ENCODE measurements at regions not wholly inside any gene's neighbourhood (a gene's known extent, or its start where the extent isn't known, plus 50 kb on each side); places are given as distances from the start of the nearest gene placed in this dataset.
"Not testable (repeated sequence)": the region's sequence is repeated elsewhere in the genome, so short reads cannot be mapped to it uniquely, and the experiment has no call there.

DNA sequence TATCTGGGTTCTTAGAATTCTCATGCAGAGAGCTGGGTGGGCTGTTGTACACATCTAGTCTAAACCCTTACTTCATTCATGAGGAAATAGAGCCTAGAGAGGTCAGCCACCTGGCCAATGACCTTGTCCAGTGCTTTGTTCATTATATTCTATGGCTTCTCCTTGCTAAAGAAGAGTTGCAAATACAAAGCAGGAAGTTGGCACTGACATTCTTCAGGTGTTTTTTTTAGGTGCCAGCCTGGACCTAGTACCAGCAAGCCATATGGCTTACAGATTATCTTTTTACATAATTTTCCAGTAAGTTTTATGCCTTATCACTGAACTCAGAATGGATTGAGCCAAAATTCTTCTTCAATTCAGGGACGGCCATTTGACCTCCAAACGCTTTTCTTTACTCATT, 54.7 kb upstream of the PGM2 start:
- no peak for DNase-seq (ENCODE audit: low read depth)

DNA sequence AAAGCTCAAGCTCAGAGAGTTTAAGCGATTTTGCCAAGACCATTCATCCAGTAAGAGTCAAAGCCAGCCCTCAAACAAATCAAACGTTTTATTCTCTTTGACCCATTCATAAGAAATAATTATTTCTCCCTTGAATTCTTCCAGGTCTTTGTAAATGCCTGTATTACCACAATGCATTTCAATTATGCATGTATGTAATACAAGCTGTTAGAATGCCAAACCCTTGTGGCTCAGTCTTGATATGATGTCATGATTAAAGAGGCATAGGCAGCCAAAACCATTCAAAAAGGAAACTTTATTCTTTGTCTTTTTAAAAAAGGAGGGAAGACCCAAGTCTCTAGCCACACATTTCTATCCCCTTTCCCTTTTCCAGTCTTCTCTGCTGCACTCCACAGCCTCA, 56.5 kb upstream of the PGM2 start:
- no peak for DNase-seq (ENCODE audit: low read depth)

DNA sequence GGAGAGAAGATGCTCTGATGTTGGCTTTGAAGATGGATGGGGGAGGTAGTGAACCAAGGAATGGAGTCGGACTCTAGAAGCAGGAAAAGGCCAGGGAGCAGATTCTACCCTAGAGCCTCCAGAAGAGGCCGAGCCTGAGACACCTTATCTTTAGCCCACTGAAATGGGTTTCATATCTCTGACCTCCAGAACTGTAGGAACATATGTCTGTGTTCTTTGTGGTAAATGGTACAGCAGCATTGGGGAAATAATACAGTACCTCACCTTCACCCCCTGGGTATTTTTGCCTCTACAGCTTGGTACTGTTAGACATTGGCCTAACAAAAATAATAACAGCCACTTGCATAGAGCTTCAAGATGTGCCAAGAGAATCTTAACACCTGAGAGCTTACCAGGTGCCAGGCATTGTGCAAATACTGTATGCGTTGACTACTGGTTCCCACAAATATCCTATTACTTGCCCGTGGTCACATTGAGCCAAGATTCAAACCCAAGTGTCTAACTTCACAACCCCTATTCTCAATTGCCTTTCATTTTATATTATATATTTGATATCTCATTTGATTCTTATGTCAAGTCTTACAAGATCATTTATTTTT, 57.0 kb upstream of the PGM2 start:
- DNase-seq (ENCODE audit: low read depth): no peak

DNA sequence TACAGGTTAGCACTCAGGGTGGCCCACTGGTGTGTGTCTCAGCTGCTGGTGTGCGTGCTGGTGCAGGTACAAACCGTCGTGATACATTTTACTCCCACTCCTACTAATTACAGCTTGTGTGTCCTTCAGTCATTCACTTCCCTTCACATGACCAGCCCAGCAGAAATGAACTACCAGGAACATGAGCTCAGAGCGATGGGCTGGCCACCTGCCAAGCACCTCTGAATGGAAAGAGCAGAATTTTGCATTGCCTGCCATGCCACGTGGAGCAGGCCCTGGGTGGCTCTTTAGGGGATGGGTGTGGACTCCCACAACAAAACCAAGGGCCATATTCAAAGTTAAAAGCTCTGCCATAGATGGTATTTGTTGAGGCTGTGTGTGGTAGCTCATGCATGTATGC, 58.9 kb upstream of the PGM2 start:
- DNase-seq (ENCODE audit: low read depth): no peak

DNA sequence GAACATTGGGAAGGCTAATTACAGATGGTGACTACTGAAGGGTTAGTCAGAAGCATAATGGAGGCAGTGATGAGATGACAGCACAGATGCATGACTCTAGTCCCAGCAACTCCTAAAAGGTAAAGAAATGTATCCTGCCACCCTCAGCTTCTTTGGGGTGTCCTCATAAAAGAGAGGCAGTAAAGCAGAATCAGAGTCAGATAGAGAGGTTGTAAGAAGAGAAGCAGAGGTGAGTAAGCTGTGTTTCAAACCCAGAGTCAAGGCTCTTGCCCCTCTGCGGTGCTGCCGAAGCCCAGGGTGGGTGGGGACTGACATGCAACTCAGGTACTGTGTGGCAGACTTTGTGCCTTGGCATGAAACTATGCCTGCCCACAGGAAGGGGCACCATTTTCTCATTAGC, 59.5 kb upstream of the PGM2 start:
- DNase-seq (ENCODE audit: low read depth): no peak

GRCh38 chr4:37765741-37766140, 60.7 kb upstream of the PGM2 start:
- no peak for DNase-seq (ENCODE audit: low read depth)

- DNase-seq (ENCODE audit: low read depth): no peak
Observed at GRCh38 chr4:37763831-37764230, 62.7 kb upstream of the PGM2 start.

- no peak for DNase-seq (ENCODE audit: low read depth)
Observed at GRCh38 chr4:37762991-37763368, 63.5 kb upstream of the PGM2 start.

DNA sequence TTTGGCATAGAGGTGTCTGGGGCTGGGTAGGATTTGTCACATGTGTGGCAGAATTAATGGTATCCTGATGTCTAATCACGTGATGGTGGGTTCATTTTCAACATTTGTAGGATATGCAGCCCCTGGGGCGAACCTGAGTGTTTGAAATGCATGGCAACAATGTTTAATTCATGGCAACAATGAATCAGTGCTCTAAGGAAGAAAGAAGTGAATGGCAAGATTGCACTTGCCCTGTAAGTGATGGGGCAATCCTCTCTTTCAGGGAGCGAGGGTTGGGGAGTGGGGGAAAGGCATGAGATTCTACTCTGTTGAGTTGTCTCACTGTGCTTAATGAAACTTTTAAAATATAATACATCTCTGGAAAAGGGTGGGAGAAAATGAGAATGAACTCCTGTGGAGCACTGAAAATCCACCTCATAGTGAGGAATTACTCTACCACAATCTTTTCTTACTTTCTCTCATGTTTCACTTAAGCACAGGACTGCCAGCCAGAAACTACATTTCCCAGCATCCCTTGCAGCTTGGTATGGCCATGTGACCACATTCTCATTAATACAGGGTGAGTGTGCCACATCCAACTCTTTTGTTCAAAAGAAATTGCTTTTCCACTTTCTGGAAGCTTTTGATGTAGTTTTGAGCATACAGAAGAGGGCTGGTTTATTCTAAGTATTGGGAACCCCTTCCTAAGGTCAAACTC, 64.0 kb upstream of the PGM2 start:
- no peak for DNase-seq (ENCODE audit: low read depth)

- DNase-seq (ENCODE audit: low read depth): no peak
Observed at GRCh38 chr4:37760840-37761239, 65.6 kb upstream of the PGM2 start.

DNA sequence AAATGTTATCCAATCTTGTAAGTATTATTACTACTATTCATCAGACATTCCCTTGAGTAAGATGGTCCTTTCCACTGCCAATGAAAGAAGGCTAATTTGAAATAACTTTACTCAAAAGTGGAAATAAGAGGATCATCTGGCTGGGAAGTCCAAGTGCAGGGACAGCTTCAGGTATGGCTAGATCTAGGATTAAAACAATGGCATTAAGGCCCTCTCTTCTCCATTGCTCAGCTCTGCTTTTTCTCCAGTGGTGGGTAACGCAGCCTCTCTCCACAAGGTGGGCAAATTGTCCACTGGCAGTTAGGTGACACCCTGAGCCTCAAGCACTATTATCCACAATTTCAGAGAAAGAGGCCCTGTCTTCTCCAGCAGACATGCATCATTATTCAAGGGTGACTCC, 66.7 kb upstream of the PGM2 start:
- DNase-seq (ENCODE audit: low read depth): no peak

GRCh38 chr4:37758226-37758625, 68.3 kb upstream of the PGM2 start:
- peak; percentile 57 for DNase-seq (ENCODE audit: low read depth)

GRCh38 chr4:37757761-37758160, 68.7 kb upstream of the PGM2 start:
- DNase-seq (ENCODE audit: low read depth): no peak

- no peak for DNase-seq (ENCODE audit: low read depth)
Observed at GRCh38 chr4:37757121-37757520, 69.4 kb upstream of the PGM2 start.

GRCh38 chr4:37754410-37755185, 68.4 kb upstream of the RELL1 start:
- no peak for DNase-seq (ENCODE audit: low read depth)

DNA sequence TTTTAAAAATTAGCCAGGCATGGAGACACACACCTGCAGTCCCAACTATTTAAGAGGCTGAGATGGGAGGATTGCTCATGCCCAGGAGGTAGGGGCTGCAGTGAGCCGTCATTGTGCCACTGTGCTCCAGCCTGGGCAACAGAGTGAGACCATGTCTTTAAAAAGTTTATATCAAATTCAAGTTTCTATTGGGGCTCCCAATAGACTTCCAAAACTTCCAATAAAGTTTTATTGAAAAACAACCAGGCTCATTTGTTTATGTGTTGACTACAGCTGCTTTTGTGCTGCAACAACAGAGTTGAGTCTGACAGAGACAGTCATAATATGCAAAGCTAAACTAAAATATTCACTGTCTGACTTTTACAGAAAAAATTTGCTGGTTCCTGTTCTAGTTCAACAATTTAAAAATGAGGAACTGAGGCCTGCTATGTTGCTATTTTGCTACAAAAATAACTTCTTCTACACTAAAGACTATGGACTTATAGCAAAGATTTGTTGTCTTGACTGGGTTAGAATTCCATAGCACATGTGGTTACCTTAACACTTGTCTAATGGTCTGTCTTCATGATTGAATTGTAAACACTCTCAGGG, 63.3 kb upstream of the RELL1 start:
- no peak for DNase-seq (ENCODE audit: low read depth)

DNA sequence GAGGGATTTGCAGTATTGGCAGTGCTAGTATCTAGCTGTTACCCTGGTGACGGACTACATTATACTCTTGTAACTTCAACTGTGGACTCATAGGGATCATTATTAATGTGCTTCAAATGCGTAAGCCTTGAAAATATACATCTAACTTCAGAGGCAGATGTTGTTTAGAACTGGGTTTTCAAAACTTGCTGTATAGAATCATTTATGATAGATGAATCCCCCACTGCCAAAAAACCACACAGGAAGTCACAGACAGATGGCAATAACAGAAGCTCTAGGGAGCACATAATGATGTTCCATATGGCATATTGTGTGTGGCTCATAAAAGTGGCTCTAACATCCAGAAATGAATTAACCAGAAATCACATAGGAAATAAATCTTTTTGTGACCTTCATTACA, 62.3 kb upstream of the RELL1 start:
- DNase-seq (ENCODE audit: low read depth): no peak

DNA sequence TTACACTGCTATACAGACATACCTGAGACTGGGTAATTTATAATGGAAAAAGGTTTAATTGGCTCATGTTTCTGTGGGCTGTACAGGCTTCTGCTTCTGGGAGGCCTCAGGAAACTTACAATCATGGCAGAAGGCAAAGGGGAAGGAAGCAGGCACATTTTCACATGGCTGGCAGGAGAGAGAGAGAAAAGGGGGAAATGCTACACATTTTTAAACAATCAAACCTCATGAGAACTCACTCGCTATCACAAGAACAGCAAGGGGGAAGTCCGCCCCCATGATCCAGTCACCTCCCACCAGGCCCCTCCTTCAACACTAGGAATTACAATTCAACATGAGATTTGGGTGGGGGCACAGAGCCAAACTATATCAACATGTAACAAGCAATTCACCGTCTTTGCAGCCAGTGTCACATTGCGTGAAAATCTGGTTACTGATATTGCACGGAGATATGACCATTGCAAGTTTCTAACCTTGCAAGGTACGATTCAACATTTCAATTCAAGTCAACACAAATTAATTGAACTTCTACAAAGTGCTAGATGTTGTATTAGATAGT, 61.7 kb upstream of the RELL1 start:
- DNase-seq (ENCODE audit: low read depth): no peak

- DNase-seq (ENCODE audit: low read depth): not testable (repeated sequence)
Observed at GRCh38 chr4:37746852-37747251, 60.7 kb upstream of the RELL1 start.

- no peak for DNase-seq (ENCODE audit: low read depth)
Observed at GRCh38 chr4:37745946-37746345, 59.8 kb upstream of the RELL1 start.

- DNase-seq (ENCODE audit: low read depth): no peak
Observed at GRCh38 chr4:37742149-37742548, 56.0 kb upstream of the RELL1 start.

DNA sequence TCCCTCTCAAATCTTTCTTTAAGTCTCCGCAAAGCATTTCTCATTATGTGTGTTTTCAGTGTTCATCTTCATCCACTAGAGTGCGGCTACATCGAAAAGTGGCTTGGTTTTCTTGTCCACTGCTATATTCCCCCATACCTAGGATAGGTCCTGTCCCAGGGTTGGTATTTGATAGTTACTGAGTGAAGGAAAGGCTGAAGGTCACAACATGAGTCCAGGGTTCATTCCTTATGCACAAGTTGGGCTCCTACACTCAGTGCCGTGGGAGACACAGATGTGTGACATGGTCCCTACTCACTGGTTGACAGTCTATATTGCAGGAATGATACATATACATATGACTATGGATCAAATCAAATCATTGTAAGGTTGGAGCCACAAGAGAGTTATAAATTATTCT, 55.4 kb upstream of the RELL1 start:
- DNase-seq (ENCODE audit: low read depth): no peak

DNA sequence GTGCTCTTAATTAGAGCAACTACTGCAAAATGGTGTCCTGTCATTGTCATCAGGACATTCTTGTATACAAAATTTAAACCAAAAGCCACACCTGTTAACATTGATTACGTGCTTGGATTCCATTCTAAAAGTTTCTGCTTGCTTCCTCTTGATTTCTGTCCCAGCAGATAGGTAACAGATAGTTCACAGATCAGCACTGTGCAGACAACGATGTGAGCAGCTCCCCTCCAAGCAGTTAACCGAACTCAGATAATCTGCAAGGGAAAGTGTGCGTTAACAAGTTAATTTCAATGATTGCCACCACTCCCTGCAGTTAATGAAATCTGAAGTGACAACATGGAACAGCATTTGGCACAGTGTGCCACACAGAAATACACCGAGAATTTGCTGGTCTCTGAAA, 54.4 kb upstream of the RELL1 start:
- no peak for DNase-seq (ENCODE audit: low read depth)
